Activated T-helper 17 cell treated with anti-CD3 and anti-CD28 coated beads, Interleukin-2, amount 50 U/mL, for 72 hours (primary cell): ENCODE measurements at regions not wholly inside any gene's neighbourhood (a gene's known extent, or its start where the extent isn't known, plus 50 kb on each side); places are given as distances from the start of the nearest gene placed in this dataset.
A peak's percentile ranks its signal among the peaks of the same experiment; 100 is the strongest.
"Not testable (repeated sequence)": the region's sequence is repeated elsewhere in the genome, so short reads cannot be mapped to it uniquely, and the experiment has no call there.

Source experiments
- ATAC-seq: fragments of 150-1000 bp; cut with Tn5 transposase; replicated peaks from 2 replicates; pipeline ENCODE4 v1.10.0; 2021; ENCODE audit warnings: mild to moderate bottlenecking, moderate library complexity
- H3K27ac Mint-ChIP-seq: one replicate; pipeline ENCODE4 v1.8.0; 2022; ENCODE audit warnings: mixed read lengths
- H3K27me3 Mint-ChIP-seq: one replicate; pipeline ENCODE4 v1.8.0; 2022; ENCODE audit warnings: mixed read lengths
- H3K36me3 Mint-ChIP-seq: one replicate; pipeline ENCODE4 v1.8.0; 2022; ENCODE audit warnings: low read depth, mild to moderate bottlenecking, mixed read lengths
- H3K4me1 Mint-ChIP-seq: one replicate; pipeline ENCODE4 v1.8.0; 2022; ENCODE audit warnings: mixed read lengths
- H3K4me3 Mint-ChIP-seq: one replicate; pipeline ENCODE4 v1.8.0; 2022; ENCODE audit warnings: mild to moderate bottlenecking, mixed read lengths
- H3K9me3 Mint-ChIP-seq: one replicate; pipeline ENCODE4 v1.8.0; 2022; ENCODE audit warnings: mixed read lengths

DNA sequence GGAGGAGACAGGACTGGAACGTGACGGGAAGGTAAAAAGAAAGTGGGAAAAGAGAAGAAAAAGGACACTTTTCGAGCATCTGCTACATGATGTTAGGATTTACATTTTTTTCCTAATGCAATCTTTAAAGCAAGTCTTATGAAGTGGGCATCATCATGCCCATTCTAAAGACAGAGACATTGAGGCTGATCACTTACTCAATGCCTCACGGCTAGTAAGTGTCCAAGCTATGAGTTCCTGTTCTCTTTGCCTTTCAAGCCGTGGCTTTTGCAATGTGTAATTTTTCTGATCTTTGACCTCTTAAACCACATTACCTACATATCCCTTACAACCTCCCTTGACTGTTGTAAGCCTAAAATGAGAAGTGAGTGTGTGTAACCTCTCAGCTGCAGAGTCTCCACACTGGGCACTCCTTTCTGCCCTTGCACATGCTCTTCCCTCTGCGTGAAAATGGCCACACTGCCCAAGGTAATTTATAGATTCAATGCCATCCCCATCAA, 649.2 kb downstream of the RNF144A start:
- Mint-ChIP-seq H3K4me3 (peak overlapping the region; percentile 35), H3K4me1 (peaks cover 18% of the 10 kb centered on the region), H3K27me3 (no peaks in the 10 kb centered on the region), H3K36me3 (no peaks in the 10 kb centered on the region), H3K27ac (peak overlapping the region; percentile 11), H3K9me3 (no peaks in the 10 kb centered on the region)
- no peak for ATAC-seq

DNA sequence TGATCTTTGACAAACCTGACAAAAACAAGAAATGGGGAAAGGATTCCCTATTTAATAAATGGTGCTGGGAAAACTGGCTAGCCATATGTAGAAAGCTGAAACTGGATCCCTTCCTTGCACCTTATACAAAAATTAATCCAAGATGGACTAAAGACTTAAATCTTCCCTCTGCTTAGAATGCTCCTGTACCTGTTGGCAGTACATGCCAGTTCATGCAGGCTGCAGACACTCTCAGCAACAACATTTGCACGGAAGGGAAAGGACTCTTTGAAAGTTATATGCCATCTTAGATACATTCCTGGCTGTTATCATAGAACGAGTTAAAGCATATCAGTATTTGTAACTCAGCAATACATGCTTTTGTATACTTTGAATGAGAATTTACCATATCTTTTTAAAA, 649.9 kb downstream of the RNF144A start:
- H3K27me3 Mint-ChIP-seq, ATAC-seq, H3K36me3 Mint-ChIP-seq, H3K9me3 Mint-ChIP-seq: not testable (repeated sequence)
- peak overlapping the region; percentile 11 for H3K27ac Mint-ChIP-seq
- H3K4me1 Mint-ChIP-seq, result peaks cover 22% of the 10 kb centered on the region
- H3K4me3 Mint-ChIP-seq, result peak overlapping the region; percentile 35

DNA sequence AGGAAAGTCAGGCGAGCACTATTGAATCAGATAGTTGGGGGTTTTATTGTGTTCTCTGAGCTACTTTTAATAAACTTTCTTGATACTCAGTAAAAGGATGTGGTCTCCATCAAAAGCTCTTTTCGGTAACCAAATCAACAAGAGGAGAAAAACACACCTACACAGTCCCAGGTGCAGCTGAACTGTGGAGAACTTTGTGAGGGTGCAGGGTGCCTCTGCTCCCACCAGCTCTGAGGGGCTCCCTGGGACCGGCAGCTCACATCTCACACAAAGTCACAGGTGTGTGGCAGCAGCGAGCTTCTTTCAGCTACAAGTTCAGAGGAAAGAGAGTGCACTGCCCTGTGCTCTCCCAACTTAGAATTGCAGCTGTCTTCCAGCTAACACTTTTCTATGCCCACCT, 650.4 kb downstream of the RNF144A start:
- Mint-ChIP-seq H3K9me3 (no peaks in the 10 kb centered on the region), H3K27me3 (no peaks in the 10 kb centered on the region), H3K27ac (peak overlapping the region; percentile 11), H3K36me3 (no peaks in the 10 kb centered on the region), H3K4me1 (peaks cover 25% of the 10 kb centered on the region), H3K4me3 (peak overlapping the region; percentile 35)
- ATAC-seq, result peak; percentile 86

DNA sequence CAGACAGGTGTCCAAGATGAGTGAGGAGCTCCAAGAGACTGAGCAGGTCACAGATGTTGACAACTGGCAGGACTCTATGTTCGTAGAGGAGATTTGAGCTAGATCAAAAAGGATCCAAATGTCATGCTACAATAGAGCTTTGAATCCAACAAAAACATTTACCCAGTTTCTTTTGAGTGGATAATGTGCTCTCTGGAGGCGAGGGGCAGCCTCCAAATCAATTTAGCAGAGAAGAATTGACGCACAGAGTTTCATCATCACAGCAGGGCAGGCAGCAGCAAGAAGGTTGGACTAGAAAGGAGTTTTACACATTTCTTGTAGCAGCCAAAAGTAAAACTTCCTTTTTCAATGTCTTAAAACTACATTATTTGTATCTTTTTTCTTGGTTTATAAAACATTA, 653.0 kb downstream of the RNF144A start:
- no peak for ATAC-seq
- Mint-ChIP-seq H3K9me3 (no peaks in the 10 kb centered on the region), H3K4me3 (no peak overlapping the region), H3K4me1 (peaks cover 25% of the 10 kb centered on the region), H3K27ac (no peak overlapping the region), H3K36me3 (no peaks in the 10 kb centered on the region), H3K27me3 (no peaks in the 10 kb centered on the region)

DNA sequence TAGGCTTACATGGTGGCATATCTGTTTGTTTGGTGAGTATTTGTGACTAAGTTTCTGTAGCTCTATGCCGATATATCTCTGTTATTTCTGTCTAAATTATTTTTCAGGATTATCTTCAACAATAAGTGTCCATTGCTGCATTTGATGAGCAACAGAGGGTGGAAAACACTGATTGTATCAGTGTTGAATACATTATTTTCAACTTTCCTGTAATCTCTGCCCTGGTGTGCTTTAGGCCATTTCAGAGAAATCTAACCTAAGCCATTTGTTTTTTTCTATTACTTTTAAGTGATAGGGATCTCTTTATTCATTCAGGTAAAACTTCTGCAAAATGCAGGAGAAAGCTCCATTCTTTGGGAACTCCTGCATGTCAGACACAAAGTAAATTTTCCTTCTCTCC, 654.5 kb downstream of the RNF144A start:
- H3K36me3 Mint-ChIP-seq, result no peaks in the 10 kb centered on the region
- no peaks in the 10 kb centered on the region for H3K9me3 Mint-ChIP-seq
- H3K27me3 Mint-ChIP-seq, result peaks cover 4% of the 10 kb centered on the region
- ATAC-seq, result no peak
- no peak overlapping the region for H3K4me3 Mint-ChIP-seq
- H3K27ac Mint-ChIP-seq, result no peak overlapping the region
- peaks cover 23% of the 10 kb centered on the region for H3K4me1 Mint-ChIP-seq

DNA sequence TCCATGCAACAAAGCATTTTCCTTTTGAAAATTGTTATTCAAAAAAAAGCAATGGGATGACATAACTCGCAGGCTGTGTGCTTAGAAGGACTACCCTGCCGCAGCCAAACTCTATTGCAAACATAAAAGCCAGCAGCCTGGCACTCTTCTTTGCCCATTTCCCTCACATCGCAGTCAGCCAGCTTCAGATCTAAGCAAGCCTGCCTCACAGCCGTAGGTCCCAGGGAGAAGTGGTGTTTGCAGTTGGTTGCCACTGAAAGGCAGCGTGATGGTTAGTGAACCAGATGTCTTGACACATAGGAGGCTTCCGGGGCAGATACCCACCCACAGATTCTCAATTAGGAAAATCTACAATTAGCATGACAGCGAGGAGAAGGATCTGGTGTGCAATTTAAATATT, 655.2 kb downstream of the RNF144A start:
- Mint-ChIP-seq H3K9me3 (peaks cover under 1% of the 10 kb centered on the region), H3K27ac (no peak overlapping the region), H3K36me3 (no peaks in the 10 kb centered on the region), H3K27me3 (peaks cover 4% of the 10 kb centered on the region), H3K4me3 (peak overlapping the region; percentile 10), H3K4me1 (peaks cover 15% of the 10 kb centered on the region)
- ATAC-seq, result peak; percentile 54

DNA sequence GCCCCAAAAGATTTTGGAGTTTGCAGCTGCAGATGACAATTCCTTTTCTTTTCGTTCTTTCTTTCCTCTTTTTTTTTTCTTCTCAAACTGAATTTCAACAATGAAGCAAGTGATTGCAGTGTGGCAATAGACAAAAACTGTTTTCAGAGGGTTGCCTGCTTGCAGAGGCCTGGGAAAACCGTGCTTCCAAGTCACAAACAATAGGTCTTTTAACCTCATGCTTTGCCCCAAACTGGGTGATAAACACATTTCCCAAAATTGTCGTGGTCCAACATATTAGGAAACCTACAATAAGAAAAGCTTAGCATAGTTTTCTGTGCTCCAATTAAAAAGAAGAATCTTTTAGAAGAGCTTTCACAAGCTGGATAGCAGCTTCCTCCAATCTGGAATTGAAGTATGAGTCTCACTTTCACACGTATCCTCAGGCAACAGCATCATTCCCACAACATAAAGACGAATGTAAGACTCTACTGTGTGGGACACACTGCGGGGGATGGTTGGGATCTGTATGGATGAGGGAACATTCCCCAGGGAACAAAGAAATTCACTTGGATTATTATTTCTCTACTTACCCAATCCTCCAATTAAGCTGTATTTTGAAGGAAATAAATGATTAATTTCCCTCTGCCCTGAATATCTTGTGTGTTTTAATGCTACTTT, 656.1 kb downstream of the RNF144A start:
- no peak for ATAC-seq
- Mint-ChIP-seq H3K4me3 (no peak overlapping the region), H3K36me3 (no peaks in the 10 kb centered on the region), H3K27ac (no peak overlapping the region), H3K4me1 (peaks cover 8% of the 10 kb centered on the region), H3K27me3 (peaks cover 4% of the 10 kb centered on the region), H3K9me3 (peaks cover 6% of the 10 kb centered on the region)

DNA sequence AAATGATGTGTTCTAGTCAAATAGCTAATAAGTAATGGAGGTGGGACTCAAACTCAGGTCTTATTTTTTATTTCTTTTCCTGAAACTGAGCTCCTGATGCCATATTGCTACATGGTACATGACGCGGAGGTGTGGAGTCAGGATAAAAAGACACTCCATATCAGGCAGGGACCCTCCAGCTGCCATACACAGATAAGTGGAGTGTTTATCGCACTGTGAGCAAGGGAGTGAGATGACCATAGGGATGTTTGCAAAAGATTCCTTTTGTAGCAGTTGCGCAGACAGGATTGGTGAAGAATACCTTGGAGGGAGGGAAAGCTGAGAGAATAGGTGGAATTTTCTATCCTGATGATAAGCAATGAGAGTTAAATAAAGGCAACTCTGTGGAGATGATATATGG, 657.2 kb downstream of the RNF144A start:
- Mint-ChIP-seq H3K36me3 (no peaks in the 10 kb centered on the region), H3K4me1 (peaks cover 7% of the 10 kb centered on the region), H3K27ac (no peak overlapping the region), H3K9me3 (peaks cover 9% of the 10 kb centered on the region), H3K4me3 (no peak overlapping the region), H3K27me3 (peaks cover 5% of the 10 kb centered on the region)
- no peak for ATAC-seq

DNA sequence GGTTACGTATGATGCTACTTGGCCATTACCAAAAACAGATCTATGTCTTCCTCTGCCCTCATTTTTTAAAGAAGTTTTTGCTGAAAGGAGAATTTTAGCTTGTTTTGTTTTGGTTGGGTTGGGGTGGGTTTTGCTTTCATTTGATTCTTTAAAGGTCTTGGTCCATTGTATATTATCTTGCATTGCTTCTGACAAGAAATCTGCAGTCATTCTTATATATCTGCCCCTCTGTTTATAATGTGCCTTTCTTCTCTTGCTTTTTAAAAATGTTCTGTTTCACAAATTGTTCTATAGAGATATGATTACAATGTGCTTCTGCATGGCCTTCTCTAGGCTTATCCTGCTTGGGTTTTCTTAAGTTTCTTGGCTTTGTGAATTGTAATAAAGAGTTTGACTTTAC, 660.6 kb downstream of the RNF144A start:
- no peak for ATAC-seq
- Mint-ChIP-seq H3K36me3 (no peaks in the 10 kb centered on the region), H3K27ac (no peak overlapping the region), H3K4me3 (no peak overlapping the region), H3K27me3 (peaks cover 7% of the 10 kb centered on the region), H3K9me3 (peaks cover 11% of the 10 kb centered on the region), H3K4me1 (no peaks in the 10 kb centered on the region)

DNA sequence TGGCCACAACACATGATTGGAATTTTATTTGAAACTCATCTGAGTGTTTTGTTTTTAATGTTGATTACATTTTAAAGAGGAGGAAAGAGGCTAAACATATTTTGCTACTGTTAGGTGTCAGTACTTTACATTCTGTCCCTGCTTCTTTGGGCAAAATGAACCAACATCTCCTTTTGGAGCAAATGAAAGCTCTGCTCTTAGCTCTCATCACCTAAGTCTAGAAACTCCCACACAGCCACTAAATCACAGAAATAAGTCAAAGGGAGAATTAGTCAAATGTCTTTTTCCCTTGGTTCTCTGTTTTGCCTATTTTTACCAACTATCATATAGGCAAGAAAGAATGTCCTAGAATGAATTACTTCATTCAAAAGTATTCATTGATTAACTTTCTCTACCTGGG, 666.8 kb downstream of the RNF144A start:
- no peaks in the 10 kb centered on the region for H3K36me3 Mint-ChIP-seq
- peaks cover 3% of the 10 kb centered on the region for H3K27me3 Mint-ChIP-seq
- H3K4me3 Mint-ChIP-seq, result peak overlapping the region; percentile 23
- peaks cover 4% of the 10 kb centered on the region for H3K9me3 Mint-ChIP-seq
- H3K27ac Mint-ChIP-seq, result no peak overlapping the region
- peaks cover 7% of the 10 kb centered on the region for H3K4me1 Mint-ChIP-seq
- ATAC-seq, result peak; percentile 70

DNA sequence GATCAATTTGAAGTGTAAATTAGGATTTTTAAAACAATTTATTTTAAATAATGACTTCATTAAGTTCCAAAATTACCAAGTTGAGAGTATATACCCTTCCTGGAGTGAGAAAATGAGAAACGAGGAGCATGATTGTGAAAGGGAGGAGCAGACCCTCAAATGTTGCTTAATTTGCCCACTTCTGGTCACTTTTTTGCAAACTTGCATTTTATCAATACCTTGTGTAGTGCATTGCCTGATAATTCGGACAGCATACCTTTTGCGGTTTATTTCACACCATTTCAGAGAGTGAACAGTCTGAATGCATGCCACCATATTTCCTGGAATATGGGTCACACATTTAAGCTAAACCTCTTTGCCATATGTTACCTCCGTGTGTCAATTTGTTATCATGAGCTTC, 669.7 kb downstream of the RNF144A start:
- no peak overlapping the region for H3K4me3 Mint-ChIP-seq
- H3K9me3 Mint-ChIP-seq, result no peaks in the 10 kb centered on the region
- no peaks in the 10 kb centered on the region for H3K36me3 Mint-ChIP-seq
- peaks cover 7% of the 10 kb centered on the region for H3K4me1 Mint-ChIP-seq
- no peaks in the 10 kb centered on the region for H3K27me3 Mint-ChIP-seq
- H3K27ac Mint-ChIP-seq, result no peak overlapping the region
- no peak for ATAC-seq

DNA sequence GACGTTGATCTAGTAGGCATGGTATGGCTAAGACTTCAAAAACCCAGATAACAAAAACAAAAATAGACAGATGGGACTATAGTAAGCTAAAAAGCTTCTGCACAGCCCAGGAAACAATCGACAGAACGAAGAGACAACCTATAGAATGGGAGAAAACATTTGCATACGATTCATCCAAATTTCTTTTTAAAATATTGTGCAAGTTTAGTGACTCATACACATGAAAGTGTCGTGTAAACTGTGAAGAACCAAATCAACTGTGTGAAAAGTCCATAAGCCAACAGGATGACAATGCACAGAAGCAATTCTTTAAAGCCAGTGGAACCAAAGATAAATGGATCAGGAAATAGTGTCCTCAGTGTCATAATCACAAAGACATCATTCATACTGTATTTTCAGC, 671.1 kb downstream of the RNF144A start:
- Mint-ChIP-seq H3K9me3 (no peaks in the 10 kb centered on the region), H3K4me3 (peak overlapping the region; percentile 37), H3K27me3 (no peaks in the 10 kb centered on the region), H3K36me3 (no peaks in the 10 kb centered on the region), H3K27ac (no peak overlapping the region), H3K4me1 (peaks cover 7% of the 10 kb centered on the region)
- peak; percentile 75 for ATAC-seq

DNA sequence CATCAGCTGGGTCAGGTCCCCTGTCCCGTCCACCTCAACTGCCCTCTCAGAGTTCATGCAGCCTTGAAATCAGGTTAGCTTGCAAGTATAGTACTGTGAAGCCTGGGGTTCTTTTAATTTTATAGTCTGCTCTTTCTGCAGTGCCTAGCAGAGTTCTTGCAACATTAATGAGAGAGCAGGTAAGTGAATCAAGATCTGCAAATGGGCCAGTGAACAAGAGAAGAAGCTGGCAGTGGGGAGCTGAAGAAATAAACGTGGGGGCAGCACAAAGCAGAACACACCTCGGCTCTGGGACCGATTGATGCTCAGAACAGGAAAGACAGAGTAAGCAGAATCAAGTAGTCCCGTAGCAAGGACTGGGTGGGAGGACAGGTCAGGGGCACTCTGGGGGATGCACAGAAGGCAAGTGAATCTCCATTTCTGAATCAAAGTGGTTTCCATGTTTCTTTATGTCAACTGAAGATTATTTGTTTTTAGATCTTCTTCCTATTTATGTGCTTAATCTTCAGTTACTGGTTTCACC, 675.5 kb downstream of the RNF144A start:
- Mint-ChIP-seq H3K36me3 (no peaks in the 10 kb centered on the region), H3K27ac (no peak overlapping the region), H3K4me3 (no peak overlapping the region), H3K9me3 (no peaks in the 10 kb centered on the region), H3K27me3 (no peaks in the 10 kb centered on the region), H3K4me1 (peaks cover 7% of the 10 kb centered on the region)
- peak; percentile 40 for ATAC-seq

DNA sequence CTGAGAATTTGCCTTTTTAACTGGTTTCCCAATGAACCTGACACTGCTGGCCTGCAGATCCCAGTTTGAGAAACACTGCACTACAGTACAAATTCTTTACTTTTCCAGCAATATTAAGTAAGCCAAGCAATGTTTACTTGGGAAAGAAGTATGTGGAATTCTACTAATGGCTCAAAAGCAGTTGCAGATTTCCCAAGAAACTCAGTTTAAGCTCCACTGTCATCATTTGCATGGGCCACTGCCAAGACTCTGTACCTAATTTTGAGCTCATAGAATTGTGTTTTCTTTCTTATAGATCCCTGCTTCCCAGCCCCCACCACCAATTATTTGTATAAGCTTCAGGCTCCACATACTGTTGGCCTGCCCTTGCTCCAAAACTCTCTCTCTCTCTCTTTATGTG, 676.1 kb downstream of the RNF144A start:
- Mint-ChIP-seq H3K4me3 (no peak overlapping the region), H3K36me3 (no peaks in the 10 kb centered on the region), H3K27me3 (no peaks in the 10 kb centered on the region), H3K9me3 (no peaks in the 10 kb centered on the region), H3K4me1 (peaks cover 2% of the 10 kb centered on the region), H3K27ac (no peak overlapping the region)
- peak; percentile 27 for ATAC-seq

DNA sequence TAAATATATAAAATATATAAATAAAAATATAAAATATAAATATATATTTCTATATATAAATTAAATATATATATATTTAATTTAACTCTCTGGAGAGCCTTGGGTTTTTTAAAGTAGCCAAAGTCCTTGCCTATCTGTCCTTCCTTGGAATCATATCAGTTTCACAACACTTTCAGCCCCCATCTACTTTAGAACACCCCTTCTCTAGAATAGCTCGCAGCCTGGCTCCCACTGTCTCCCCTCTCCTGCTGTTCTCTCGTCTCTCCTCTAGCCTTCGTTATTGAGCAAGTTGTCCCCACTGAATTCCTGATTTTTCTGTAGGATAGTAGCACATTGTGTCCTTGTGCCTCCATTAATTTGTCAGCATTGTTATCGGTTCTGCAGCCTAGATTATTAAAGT, 677.0 kb downstream of the RNF144A start:
- H3K9me3 Mint-ChIP-seq, result no peaks in the 10 kb centered on the region
- no peaks in the 10 kb centered on the region for H3K27me3 Mint-ChIP-seq
- H3K4me1 Mint-ChIP-seq, result no peaks in the 10 kb centered on the region
- H3K27ac Mint-ChIP-seq, result no peak overlapping the region
- no peak for ATAC-seq
- no peaks in the 10 kb centered on the region for H3K36me3 Mint-ChIP-seq
- H3K4me3 Mint-ChIP-seq, result no peak overlapping the region
